LNCAP (cell line): ENCODE measurements at regions not wholly inside any gene's neighbourhood (a gene's known extent, or its start where the extent isn't known, plus 50 kb on each side); places are given as distances from the start of the nearest gene placed in this dataset.

Experiments
- CTCF ChIP-seq: fragments of 450-650 bp; IDR thresholded peaks from 2 replicates; pipeline ENCODE4 v1.5.1; 2017; ENCODE audit warnings: mild to moderate bottlenecking

- no peak for TF ChIP-seq CTCF
Observed at GRCh38 chr21:23684431-23684830, 1922.8 kb downstream of the MRPL39 start.

GRCh38 chr21:23664193-23664694, 1943.0 kb downstream of the MRPL39 start:
- TF ChIP-seq CTCF, result no peak

GRCh38 chr21:23660560-23660959, 1946.7 kb downstream of the MRPL39 start:
- no peak for TF ChIP-seq CTCF

- TF ChIP-seq CTCF, result no peak
Observed at GRCh38 chr21:23644768-23645167, 1962.5 kb downstream of the MRPL39 start.

GRCh38 chr21:23639721-23640120, 1967.6 kb downstream of the MRPL39 start:
- no peak for TF ChIP-seq CTCF

GRCh38 chr21:23638131-23638695, 1969.1 kb downstream of the MRPL39 start:
- no peak for TF ChIP-seq CTCF

- no peak for TF ChIP-seq CTCF
Observed at GRCh38 chr21:23633447-23633940, 1973.8 kb downstream of the MRPL39 start.

GRCh38 chr21:23624281-23624680, 1983.0 kb downstream of the MRPL39 start:
- TF ChIP-seq CTCF, result no peak
